Astrocyte (in vitro differentiated cells and primary cell): ENCODE measurements at regions not wholly inside any gene's neighbourhood (a gene's known extent, or its start where the extent isn't known, plus 50 kb on each side); places are given as distances from the start of the nearest gene placed in this dataset.

Source experiments
- CTCF ChIP-seq: IDR thresholded peaks from 2 replicates; pipeline ENCODE4 v1.5.1; 2011; ENCODE audit warnings: low read depth, mild to moderate bottlenecking, inconsistent platforms, low read length, moderate library complexity; ENCODE audit not compliant: insufficient read depth
- EZH2 ChIP-seq: IDR thresholded peaks from 2 replicates; pipeline ENCODE4 v1.6.1; 2012; ENCODE audit warnings: mild to moderate bottlenecking, low read length, inconsistent platforms; ENCODE audit not compliant: insufficient read depth

GRCh38 chr5:18975624-18976023, 1012.4 kb downstream of the CDH18 start:
- TF ChIP-seq EZH2: no peak
- TF ChIP-seq CTCF: no peak
